GM20000 (cell line): ENCODE measurements at regions not wholly inside any gene's neighbourhood (a gene's known extent, or its start where the extent isn't known, plus 50 kb on each side); places are given as distances from the start of the nearest gene placed in this dataset.

Experiments used
- DNase-seq: peaks from one replicate; pipeline ENCODE4 v3.0.0; 2012; ENCODE audit warnings: low spot score
- TF ChIP-seq, protein P1 (sequence below): IDR thresholded peaks from 2 replicates; pipeline ENCODE4 v1.5.1; 2012; ENCODE audit warnings: mild to moderate bottlenecking, control low read depth; ENCODE audit errors: extremely low read depth, missing control alignments

DNA sequence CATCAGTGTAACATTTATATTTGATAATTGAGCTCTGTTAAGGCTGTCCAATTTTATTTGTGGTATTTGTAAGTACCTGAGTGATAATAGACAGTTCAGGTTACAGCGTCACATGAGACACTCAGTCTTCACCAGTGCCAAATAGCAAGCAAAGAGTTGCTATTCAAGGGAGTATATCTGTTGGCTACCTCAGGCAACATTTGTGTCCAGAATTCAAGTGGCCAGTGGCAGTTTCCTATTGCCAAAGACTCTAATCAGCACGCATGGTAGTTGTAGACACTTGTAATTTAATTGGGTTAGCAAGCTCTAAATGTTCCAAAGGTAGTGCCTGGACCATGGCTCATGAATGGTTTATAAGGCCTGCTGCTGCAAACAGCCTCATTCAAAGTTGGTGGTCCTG, 1524.3 kb upstream of the B3GALT2 start:
- DNase-seq = no peak
- TF ChIP-seq, protein P1, sequence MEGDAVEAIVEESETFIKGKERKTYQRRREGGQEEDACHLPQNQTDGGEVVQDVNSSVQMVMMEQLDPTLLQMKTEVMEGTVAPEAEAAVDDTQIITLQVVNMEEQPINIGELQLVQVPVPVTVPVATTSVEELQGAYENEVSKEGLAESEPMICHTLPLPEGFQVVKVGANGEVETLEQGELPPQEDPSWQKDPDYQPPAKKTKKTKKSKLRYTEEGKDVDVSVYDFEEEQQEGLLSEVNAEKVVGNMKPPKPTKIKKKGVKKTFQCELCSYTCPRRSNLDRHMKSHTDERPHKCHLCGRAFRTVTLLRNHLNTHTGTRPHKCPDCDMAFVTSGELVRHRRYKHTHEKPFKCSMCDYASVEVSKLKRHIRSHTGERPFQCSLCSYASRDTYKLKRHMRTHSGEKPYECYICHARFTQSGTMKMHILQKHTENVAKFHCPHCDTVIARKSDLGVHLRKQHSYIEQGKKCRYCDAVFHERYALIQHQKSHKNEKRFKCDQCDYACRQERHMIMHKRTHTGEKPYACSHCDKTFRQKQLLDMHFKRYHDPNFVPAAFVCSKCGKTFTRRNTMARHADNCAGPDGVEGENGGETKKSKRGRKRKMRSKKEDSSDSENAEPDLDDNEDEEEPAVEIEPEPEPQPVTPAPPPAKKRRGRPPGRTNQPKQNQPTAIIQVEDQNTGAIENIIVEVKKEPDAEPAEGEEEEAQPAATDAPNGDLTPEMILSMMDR = no peak

DNA sequence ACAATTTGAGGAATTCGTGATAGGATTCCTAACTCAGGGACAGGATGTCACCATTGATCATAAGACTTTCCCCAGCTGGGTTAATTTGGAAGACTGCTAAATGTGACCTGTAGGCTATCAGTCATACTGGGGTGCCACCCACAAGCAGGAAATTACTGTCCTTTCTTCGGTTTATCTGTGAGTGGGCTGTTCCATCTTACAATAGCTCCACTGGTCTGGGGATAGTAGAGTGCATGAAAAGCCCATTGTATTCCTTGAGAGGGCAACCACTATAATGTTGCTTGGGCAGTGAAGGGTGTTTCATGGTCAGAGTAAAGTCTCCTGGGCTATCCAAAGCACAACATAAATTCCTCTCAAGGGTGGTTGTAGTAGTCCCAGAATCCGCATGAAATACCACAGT, 1523.0 kb upstream of the B3GALT2 start:
- TF ChIP-seq, protein P1 = no peak

DNA sequence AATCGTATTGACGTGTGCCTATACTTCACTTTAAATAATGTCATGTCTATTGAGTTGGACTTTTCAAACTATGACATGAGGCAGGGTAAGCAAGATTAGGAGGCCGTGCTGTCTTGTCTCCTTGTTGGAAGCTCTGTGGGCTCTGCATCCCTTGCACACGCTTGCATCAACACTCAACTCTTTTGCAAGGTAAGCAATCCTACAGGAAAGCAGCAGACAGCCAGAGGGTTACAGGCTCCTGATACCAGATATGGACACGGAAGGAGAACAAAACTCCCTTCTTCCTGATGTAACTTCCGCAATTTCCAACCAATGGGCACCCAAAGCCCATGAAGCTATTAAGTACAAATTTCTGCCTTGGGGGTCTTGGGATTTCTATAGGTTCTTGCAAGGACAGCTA, 1520.7 kb upstream of the B3GALT2 start:
- no peak for DNase-seq
- TF ChIP-seq, protein P1 = no peak

More for the DNA sequence above, 1523.0 kb upstream of the B3GALT2 start:
- DNase-seq = no peak

DNA sequence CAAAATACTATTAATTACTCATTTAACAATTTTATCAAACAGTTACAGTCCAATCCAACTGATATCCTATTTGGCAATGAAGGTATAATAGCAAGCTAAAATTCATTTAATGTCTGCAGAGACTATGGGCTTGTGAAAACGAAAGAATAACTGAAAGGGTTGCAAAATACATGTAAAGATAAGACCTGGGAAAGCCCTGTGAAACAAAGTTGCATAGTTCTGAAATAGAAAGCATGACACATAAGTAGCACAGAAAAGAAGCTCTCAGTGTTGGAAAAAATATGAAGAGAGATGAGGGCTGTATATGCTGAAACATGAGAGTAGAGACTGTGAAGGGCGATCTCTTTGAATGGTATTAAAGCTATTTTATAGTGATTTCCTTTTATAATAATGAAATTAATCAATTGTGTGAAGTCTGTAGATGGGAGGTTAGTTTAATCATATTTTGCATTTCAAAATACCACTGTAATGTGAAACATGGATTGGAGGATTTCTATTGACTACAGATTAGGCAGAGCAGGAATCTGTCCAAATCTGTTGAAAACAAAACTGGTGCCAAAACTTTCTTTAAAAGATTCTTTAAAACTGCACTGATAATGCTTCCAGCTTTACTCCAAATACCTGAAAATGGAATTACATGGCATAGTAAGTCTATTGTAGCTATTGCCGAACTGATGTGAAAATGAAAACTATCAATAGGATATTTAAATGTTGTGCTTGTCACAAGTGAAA, 1518.9 kb upstream of the B3GALT2 start:
- TF ChIP-seq, protein P1 = no peak
- DNase-seq = peak; percentile 4

DNA sequence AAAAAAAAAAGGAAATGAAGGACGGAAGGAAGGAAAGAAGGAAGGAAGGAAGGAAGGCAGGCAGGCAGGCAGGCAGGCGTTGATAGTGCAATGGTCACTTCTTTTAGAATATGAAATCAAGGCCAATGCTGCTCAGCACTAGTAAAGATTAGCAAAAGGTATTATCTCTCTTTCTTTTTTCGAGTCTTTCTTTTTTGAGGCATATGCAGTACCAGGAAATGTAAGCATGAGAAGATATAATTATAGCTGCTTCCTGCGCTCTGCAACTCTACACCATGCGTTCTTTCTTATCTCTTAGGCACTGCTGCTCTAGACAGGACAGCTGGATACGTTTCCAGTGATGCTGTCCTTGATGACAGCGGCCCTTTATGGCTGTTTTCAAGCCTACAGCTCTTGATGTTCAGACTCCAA, 1512.5 kb upstream of the B3GALT2 start:
- TF ChIP-seq, protein P1 = no peak
- DNase-seq = no peak

DNA sequence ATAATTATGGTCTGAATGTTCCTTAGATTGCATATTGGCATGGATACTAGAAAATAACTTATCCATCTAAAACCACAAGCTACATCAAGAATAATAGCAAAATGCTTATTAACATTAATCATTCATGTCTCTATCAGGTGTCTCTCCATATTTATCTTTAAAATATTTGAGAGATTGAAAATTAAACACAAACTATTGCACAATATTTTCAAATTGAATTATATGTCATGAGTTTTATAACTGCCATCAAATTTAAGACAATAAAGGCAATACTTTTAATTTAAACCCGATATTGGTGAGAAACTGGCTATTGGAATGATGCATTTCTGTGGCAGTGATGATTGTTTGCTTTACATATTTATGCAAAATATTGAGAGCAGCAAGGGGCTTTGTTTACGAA, 1506.8 kb upstream of the B3GALT2 start:
- DNase-seq = no peak
- TF ChIP-seq, protein P1 = no peak

DNA sequence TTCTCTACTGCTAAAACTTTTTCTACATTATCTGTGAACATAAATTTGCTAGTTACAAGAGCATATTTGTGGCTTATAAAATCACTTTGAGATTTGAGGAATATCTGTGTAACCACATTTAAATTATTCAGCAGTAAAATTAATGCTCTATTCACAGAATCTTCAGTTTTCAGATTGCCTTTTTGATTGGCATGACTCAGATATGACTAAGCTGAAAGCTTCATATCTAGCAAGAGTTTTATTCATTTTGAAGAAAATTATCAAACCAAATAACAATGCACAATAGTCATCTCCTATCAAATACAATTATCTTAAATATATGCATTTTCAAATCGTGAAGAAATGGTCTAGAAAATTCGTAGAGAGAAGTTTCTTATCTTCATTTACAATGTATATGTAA, 1498.2 kb upstream of the B3GALT2 start:
- DNase-seq = no peak
- TF ChIP-seq, protein P1 = no peak
